WI38 (cell line): ENCODE measurements at regions not wholly inside any gene's neighbourhood (a gene's known extent, or its start where the extent isn't known, plus 50 kb on each side); places are given as distances from the start of the nearest gene placed in this dataset.
"Not testable (repeated sequence)": the region's sequence is repeated elsewhere in the genome, so short reads cannot be mapped to it uniquely, and the experiment has no call there.

Source experiments
- H3K4me3 ChIP-seq: 2 replicates; pipeline ENCODE4 v1.5.1; 2011; ENCODE audit warnings: low read depth, mild to moderate bottlenecking, control low read depth, low read length
- TF ChIP-seq, protein P1 (sequence below): IDR thresholded peaks from 2 replicates; pipeline ENCODE4 v1.5.1; 2012; ENCODE audit warnings: low read depth, mild to moderate bottlenecking, control low read depth, low read length

DNA sequence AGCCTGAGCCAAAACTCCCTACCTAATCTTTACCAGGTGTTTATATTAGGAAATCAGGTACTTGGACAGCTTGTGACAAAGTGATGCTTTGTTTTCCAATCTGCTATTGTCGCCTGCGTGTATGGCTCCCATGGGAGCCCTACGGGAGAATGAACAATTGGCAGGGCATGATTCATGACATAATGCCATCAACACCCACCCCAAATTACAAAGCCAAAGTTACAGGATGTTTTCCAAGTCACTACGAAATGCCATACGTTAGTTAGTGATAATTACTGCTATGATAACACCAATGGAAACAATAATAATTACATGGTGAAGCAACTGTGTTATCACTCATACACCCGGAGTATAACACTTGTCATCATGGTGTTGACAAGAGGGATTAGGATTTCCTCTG lies 226.4 kb downstream of the FAM181B start:
- TF ChIP-seq, protein P1, sequence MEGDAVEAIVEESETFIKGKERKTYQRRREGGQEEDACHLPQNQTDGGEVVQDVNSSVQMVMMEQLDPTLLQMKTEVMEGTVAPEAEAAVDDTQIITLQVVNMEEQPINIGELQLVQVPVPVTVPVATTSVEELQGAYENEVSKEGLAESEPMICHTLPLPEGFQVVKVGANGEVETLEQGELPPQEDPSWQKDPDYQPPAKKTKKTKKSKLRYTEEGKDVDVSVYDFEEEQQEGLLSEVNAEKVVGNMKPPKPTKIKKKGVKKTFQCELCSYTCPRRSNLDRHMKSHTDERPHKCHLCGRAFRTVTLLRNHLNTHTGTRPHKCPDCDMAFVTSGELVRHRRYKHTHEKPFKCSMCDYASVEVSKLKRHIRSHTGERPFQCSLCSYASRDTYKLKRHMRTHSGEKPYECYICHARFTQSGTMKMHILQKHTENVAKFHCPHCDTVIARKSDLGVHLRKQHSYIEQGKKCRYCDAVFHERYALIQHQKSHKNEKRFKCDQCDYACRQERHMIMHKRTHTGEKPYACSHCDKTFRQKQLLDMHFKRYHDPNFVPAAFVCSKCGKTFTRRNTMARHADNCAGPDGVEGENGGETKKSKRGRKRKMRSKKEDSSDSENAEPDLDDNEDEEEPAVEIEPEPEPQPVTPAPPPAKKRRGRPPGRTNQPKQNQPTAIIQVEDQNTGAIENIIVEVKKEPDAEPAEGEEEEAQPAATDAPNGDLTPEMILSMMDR = no peak
- no peak overlapping the region for H3K4me3 ChIP-seq

DNA sequence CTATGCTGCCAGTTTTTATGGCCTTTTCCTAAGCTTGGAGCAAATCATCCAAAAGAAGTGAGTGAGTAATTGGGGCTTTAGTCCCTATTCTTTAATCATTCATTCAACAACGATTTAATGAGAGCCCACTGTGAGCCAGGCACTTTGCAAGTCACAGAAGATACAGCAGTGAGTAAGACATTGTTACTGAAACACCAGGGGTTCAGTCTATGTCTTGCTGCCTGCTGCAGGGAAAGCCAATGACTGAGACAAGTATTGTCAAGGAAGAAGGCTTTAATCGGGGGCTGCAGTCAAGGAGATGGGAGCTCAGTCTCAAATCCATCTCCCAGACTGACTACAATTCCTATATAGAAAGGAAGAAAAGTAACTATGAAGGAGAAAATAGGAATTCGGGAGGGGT lies 228.3 kb downstream of the FAM181B start:
- TF ChIP-seq, protein P1 = no peak
- H3K4me3 ChIP-seq = no peak overlapping the region

- H3K4me3 ChIP-seq = not testable (repeated sequence)
Measured at GRCh38 chr11:82501174-82501573, 232.5 kb downstream of the FAM181B start.

DNA sequence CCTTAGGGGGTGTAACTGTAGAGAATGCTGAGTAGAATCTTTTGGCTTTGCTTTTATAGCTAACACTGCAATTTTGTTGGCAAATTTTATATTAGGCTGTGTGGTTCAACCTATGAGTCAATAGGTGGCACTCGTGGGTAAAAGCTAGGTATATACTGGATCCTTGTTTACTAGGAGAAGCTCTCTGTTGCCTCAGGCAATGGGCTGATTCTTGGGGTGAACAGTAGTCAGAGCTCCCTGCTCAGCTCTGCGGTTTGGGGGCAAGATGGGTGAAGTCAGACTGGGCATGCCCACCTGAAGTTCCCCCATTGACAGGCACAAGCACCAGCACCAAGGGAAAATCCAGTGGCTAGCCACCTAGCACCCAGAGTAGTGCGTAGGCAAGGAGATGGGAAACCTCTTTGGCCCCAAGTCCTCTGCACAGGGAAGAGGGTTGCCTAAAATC lies 238.7 kb downstream of the FAM181B start:
- H3K4me3 ChIP-seq = no peak overlapping the region
- TF ChIP-seq, protein P1 = no peak

DNA sequence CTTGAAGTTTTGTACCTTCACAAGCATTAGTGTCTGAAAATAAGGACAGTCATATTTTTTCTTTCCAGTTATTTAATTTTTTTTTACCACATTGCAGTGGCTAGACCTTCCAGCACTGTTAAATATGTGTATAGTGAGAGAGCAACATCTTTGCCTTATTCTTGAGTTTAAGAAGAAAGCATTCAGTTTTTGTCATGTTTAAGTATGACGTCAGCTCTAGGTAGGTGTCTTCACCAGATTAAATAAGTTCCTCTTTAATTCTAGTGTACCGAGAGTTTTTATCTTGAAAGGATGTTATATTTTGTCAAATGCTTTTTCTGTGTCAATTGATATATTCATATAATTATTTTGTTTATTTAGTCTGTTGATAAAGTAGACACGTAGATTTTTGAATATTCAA lies 258.8 kb downstream of the FAM181B start:
- no peak overlapping the region for H3K4me3 ChIP-seq
- TF ChIP-seq, protein P1 = no peak

DNA sequence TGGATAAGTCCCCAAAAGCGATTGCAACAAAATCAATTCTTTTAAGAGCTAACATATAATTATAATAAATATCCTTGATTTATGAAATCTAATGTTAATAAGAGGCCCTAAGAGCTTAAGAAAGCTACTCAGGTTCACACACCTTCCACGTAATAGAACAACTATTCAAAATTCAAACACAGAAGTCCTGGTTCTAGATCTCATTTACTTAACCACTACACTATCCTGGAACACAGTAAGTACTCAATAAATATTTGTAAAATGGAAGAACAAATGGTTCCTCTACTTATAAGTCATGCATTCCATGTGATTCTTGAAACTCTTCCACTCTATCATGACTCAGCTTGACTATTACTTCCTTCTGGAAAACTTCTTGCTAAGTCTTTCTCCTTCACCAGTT lies 268.2 kb downstream of the FAM181B start:
- TF ChIP-seq, protein P1 = no peak
- H3K4me3 ChIP-seq = no peak overlapping the region

GRCh38 chr11:82462608-82463242 lies 270.9 kb downstream of the FAM181B start:
- TF ChIP-seq, protein P1 = no peak
- H3K4me3 ChIP-seq = no peak overlapping the region

DNA sequence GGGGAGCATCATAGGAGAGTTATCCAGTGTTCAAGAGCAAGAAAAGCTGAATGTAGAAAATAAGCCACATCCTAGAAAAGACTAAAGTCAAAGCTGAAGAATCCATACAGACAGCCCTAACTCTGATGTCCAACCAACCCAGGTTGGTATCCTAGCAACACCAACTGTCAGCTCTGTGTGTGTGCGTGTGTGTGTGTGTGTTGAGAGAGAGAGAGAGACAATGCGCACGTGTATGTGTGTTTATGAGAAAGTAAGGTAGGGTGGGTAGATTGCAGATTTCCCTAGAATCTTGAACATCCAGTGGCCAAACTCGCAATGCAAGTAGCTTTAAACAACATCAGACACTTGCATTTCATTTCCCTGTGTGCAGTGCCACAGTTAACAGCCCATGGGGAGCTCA lies 274.9 kb downstream of the FAM181B start:
- H3K4me3 ChIP-seq = no peak overlapping the region
- TF ChIP-seq, protein P1 = no peak
